H1 (cell line): ENCODE measurements at regions not wholly inside any gene's neighbourhood (a gene's known extent, or its start where the extent isn't known, plus 50 kb on each side); places are given as distances from the start of the nearest gene placed in this dataset.

Source experiments
- CTCF ChIA-PET: fragments of 300-600 bp; sonication (Branson Sonifier 250); formaldehyde crosslinking; loops from one replicate; lab custom pipeline; 2021; ENCODE audit not compliant: partially characterized antibody; lab: Charles Lee
- POLR2A ChIA-PET: fragments of 300-600 bp; sonication (Branson Sonifier 250); formaldehyde crosslinking; loops from one replicate; lab custom pipeline; 2021; ENCODE audit warnings: inconsistent platforms; ENCODE audit not compliant: partially characterized antibody; lab: Charles Lee
- DNase-seq, 2 experiments: peaks; one replicate each; pipeline versions ENCODE4 v3.0.0 to v3.0.0-alpha.2; 2010 to 2022; ENCODE audit warnings: low spot score in 2 of 2, low read depth in 1 of 2, mixed read lengths in 1 of 2
- FAIRE-seq: peaks from 2 replicates; lab custom pipeline; 2011; peaks lifted over from hg19 to GRCh38; lab: Jason Lieb, UNC
- H2AFZ ChIP-seq: 2 replicates; pipeline ENCODE4 v1.8.1; 2012; ENCODE audit warnings: low read length, inconsistent platforms
- H2AK5ac ChIP-seq: 2 replicates; pipeline ENCODE4 v1.6.1; 2013; ENCODE audit warnings: low read depth, low read length
- H2BK120ac ChIP-seq: replicated peaks from 2 replicates; pipeline ENCODE3; 2013; ENCODE audit warnings: low read depth, low read length, inconsistent platforms
- H2BK12ac ChIP-seq: 2 replicates; pipeline ENCODE4 v1.6.1; 2013; ENCODE audit warnings: low read depth, low read length
- H2BK15ac ChIP-seq: 2 replicates; pipeline ENCODE4 v1.6.1; 2013; ENCODE audit warnings: low read length
- H2BK20ac ChIP-seq: 2 replicates; pipeline ENCODE4 v1.6.1; 2013; ENCODE audit warnings: low read length
- H2BK5ac ChIP-seq: 2 replicates; pipeline ENCODE4 v1.6.1; 2013; ENCODE audit warnings: low read depth, low read length
- H3K14ac ChIP-seq: 2 replicates; pipeline ENCODE4 v1.6.1; 2013; ENCODE audit warnings: inconsistent platforms; ENCODE audit not compliant: insufficient read length
- H3K18ac ChIP-seq: 2 replicates; pipeline ENCODE4 v1.6.1; 2013; ENCODE audit warnings: low read length; ENCODE audit errors: extremely low read depth
- H3K23ac ChIP-seq: 2 replicates; pipeline ENCODE4 v1.6.1; 2013; ENCODE audit warnings: inconsistent platforms; ENCODE audit not compliant: insufficient read length
- H3K23me2 ChIP-seq: 2 replicates; pipeline ENCODE4 v1.6.1; 2013; ENCODE audit warnings: low read depth, low read length
- H3K27ac ChIP-seq: 2 replicates; pipeline ENCODE4 v1.6.1; 2011; ENCODE audit warnings: low read depth, low read length, inconsistent platforms
- H3K27me3 ChIP-seq, 4 experiments: replicated peaks in 1 of 4; 1 replicate in 1 of 4; 2 replicates in 3 of 4; pipeline versions ENCODE4 v1.6.1 to v1.8.1; 2011 to 2013; ENCODE audit warnings: low read length in 3 of 4, mild to moderate bottlenecking in 3 of 4, inconsistent platforms in 2 of 4, mixed read lengths in 2 of 4, moderate library complexity in 1 of 4; ENCODE audit not compliant: control insufficient read depth in 3 of 4, insufficient read depth in 3 of 4; ENCODE audit errors: extremely low read depth in 1 of 4
- H3K36me3 ChIP-seq, 4 experiments: 2 replicates each; pipeline versions ENCODE4 v1.6.1 to v1.8.1; 2011 to 2013; ENCODE audit warnings: mild to moderate bottlenecking in 4 of 4, low read length in 3 of 4, moderate library complexity in 2 of 4, control low read depth in 1 of 4, inconsistent platforms in 1 of 4; ENCODE audit not compliant: insufficient read depth in 4 of 4, control insufficient read depth in 2 of 4
- H3K4ac ChIP-seq: replicated peaks from 2 replicates; pipeline ENCODE3; 2013; ENCODE audit warnings: low read length, low read depth, mixed read lengths, inconsistent platforms; ENCODE audit not compliant: insufficient read length
- H3K4me1 ChIP-seq, 4 experiments: replicated peaks in 1 of 4; 1 replicate in 1 of 4; 2 replicates in 3 of 4; pipeline versions ENCODE4 v1.6.1 to v1.8.1; 2011 to 2013; ENCODE audit warnings: low read length in 3 of 4, inconsistent platforms in 2 of 4, mixed read lengths in 1 of 4; ENCODE audit not compliant: insufficient read depth in 4 of 4, control insufficient read depth in 3 of 4
- H3K4me2 ChIP-seq, 2 experiments: 2 replicates each; pipeline versions ENCODE4 v1.6.1 to v1.8.1; 2011 to 2013; ENCODE audit warnings: low read depth in 2 of 2, low read length in 2 of 2, control low read depth in 1 of 2, inconsistent platforms in 1 of 2, mild to moderate bottlenecking in 1 of 2; ENCODE audit not compliant: insufficient read depth in 1 of 2
- H3K4me3 ChIP-seq, 4 experiments: fragments of 200-600, 300-600 bp in 1 of 4; sonication (generic), shearing (Covaris generic), sonication (Bioruptor Twin) in 1 of 4; 2 replicates each; pipeline versions ENCODE4 v1.5.1 to v1.8.1; 2011 to 2016; ENCODE audit warnings: low read length in 4 of 4, low read depth in 3 of 4, control low read depth in 2 of 4, inconsistent platforms in 2 of 4, mild to moderate bottlenecking in 2 of 4, mixed read lengths in 1 of 4, moderate library complexity in 1 of 4; ENCODE audit not compliant: insufficient read depth in 2 of 4; ENCODE audit errors: extremely low read depth in 1 of 4
- H3K56ac ChIP-seq: replicated peaks from 2 replicates; pipeline ENCODE3; 2013; ENCODE audit warnings: low read depth, mild to moderate bottlenecking, mixed read lengths, low read length, inconsistent platforms; ENCODE audit not compliant: insufficient read length
- H3K79me1 ChIP-seq: 2 replicates; pipeline ENCODE4 v1.6.1; 2013; ENCODE audit warnings: low read depth, low read length, control low read depth
- H3K79me2 ChIP-seq, 2 experiments: 2 replicates each; pipeline versions ENCODE4 v1.6.1 to v1.8.1; 2012 to 2013; ENCODE audit warnings: low read length in 2 of 2, mild to moderate bottlenecking in 2 of 2, inconsistent platforms in 1 of 2; ENCODE audit not compliant: insufficient read depth in 2 of 2, control insufficient read depth in 1 of 2
- H3K9ac ChIP-seq, 4 experiments: replicated peaks in 1 of 4; 1 replicate in 1 of 4; 2 replicates in 3 of 4; pipeline versions ENCODE4 v1.6.1 to v1.8.1; 2011 to 2013; ENCODE audit warnings: low read depth in 3 of 4, low read length in 3 of 4, control low read depth in 2 of 4, mild to moderate bottlenecking in 2 of 4, moderate library complexity in 2 of 4, inconsistent platforms in 1 of 4; ENCODE audit errors: extremely low read depth in 1 of 4
- H3K9me3 ChIP-seq, 2 experiments: 2 replicates each; pipeline versions ENCODE4 v1.6.1 to v1.8.1; 2012 to 2013; ENCODE audit warnings: mild to moderate bottlenecking in 2 of 2, moderate library complexity in 2 of 2, control low read depth in 1 of 2, inconsistent platforms in 1 of 2, low read depth in 1 of 2, low read length in 1 of 2, mixed read lengths in 1 of 2; ENCODE audit not compliant: insufficient read depth in 2 of 2
- H4K20me1 ChIP-seq, 2 experiments: replicated peaks in 1 of 2; 2 replicates each; pipeline versions ENCODE3 to v1.8.1; 2011 to 2013; ENCODE audit warnings: inconsistent platforms in 2 of 2, low read length in 2 of 2, mild to moderate bottlenecking in 1 of 2; ENCODE audit not compliant: insufficient read depth in 2 of 2, control insufficient read depth in 1 of 2
- H4K5ac ChIP-seq: 2 replicates; pipeline ENCODE4 v1.6.1; 2013; ENCODE audit warnings: low read length, low read depth, mixed read lengths, inconsistent platforms; ENCODE audit not compliant: insufficient read length
- H4K8ac ChIP-seq: 2 replicates; pipeline ENCODE4 v1.8.0; 2013; ENCODE audit warnings: mild to moderate bottlenecking, moderate library complexity, low read length, inconsistent platforms; ENCODE audit not compliant: insufficient read depth; ENCODE audit errors: extremely low read depth
- H4K91ac ChIP-seq: replicated peaks from 2 replicates; pipeline ENCODE3; 2013; ENCODE audit warnings: low read length, mixed read lengths, inconsistent platforms; ENCODE audit not compliant: insufficient read length
- ATF2 ChIP-seq: IDR thresholded peaks from 2 replicates; pipeline ENCODE4 v1.6.1; 2012; ENCODE audit warnings: low read length, inconsistent platforms
- CREB1 ChIP-seq: IDR thresholded peaks from 2 replicates; pipeline ENCODE4 v1.6.1; 2012; ENCODE audit warnings: inconsistent platforms
- CTCF ChIP-seq, 3 experiments: IDR thresholded peaks; 1 replicate in 2 of 3; 2 replicates in 1 of 3; pipeline versions ENCODE4 v1.5.1 to v1.6.1; 2011; ENCODE audit warnings: low read length in 3 of 3, mild to moderate bottlenecking in 3 of 3, inconsistent platforms in 2 of 3, low read depth in 1 of 3, moderate library complexity in 1 of 3; ENCODE audit not compliant: insufficient read depth in 1 of 3; ENCODE audit errors: control extremely low read depth in 1 of 3
- EZH2 ChIP-seq: fragments of 200-600 bp; sonication (generic); IDR thresholded peaks from 2 replicates; pipeline ENCODE4 v1.7.1; 2012; ENCODE audit warnings: low read depth, mild to moderate bottlenecking, moderate library complexity, low read length, inconsistent platforms; ENCODE audit not compliant: severe bottlenecking
- NANOG ChIP-seq: IDR thresholded peaks from 2 replicates; pipeline ENCODE4 v1.6.1; 2011; ENCODE audit warnings: low read length, low read depth, mild to moderate bottlenecking, inconsistent platforms; ENCODE audit not compliant: insufficient read depth, poor library complexity, severe bottlenecking
- PHF8 ChIP-seq: fragments of 200-600 bp; sonication (generic); conservative IDR thresholded peaks from 2 replicates; pipeline ENCODE4 v1.7.1; 2012; ENCODE audit warnings: low read depth, mild to moderate bottlenecking, inconsistent platforms, low read length, moderate library complexity
- TAF7 ChIP-seq: optimal IDR thresholded peaks from 2 replicates; pipeline ENCODE3; 2011; ENCODE audit warnings: low read depth, mild to moderate bottlenecking, inconsistent platforms, low read length, moderate library complexity, borderline replicate concordance
- WGBS, 2 experiments: shearing (Covaris generic) in 1 of 2; methylation state at CpG; one replicate each; pipeline versions ENCODE4 v1.1.6 to v1.1.7; 2013 to 2015; ENCODE audit warnings: low lambda C conversion rate in 2 of 2, mixed read lengths in 2 of 2, inconsistent platforms in 1 of 2, low coverage in 1 of 2, missing lambda C conversion rate in 1 of 2; ENCODE audit not compliant: insufficient replicate concordance in 2 of 2, insufficient coverage in 1 of 2, insufficient read length in 1 of 2; ENCODE audit errors: extremely low coverage in 1 of 2, missing lambda C conversion rate in 1 of 2; 5-methylcytosine and 5-hydroxymethylcytosine counted together

GRCh38 chr12:47558625-47559345, 147.0 kb downstream of the RPAP3 start:
- WGBS, 2 experiments, result 75% methylated on average over 5 of the region's 5 CpGs; no CpG with 5 or more reads in 1 of the 2 experiments
- no peak overlapping the region for H3K27ac ChIP-seq
- CTCF ChIA-PET, result interaction anchor here (1.4 kb wide), 2 partner anchors 15 to 17 kb away, joined by 3 to 4 read pairs; no protein-coding TSS in a partner anchor
- TF ChIP-seq ATF2 (no peak), CREB1 (no peak), CTCF (IDR thresholded peaks at IDR 0.05; ENCODE audit: control extremely low read depth in 1 of 3, insufficient read depth in 1 of 3, low read depth in 1 of 3, low read length in 3 of 3) (no peak), TAF7 (no peak), PHF8 (no peak), NANOG (no peak), EZH2 (no peak)

More at GRCh38 chr12:47558625-47559345, 147.0 kb downstream of the RPAP3 start:
- no peak overlapping the region for H2BK120ac ChIP-seq
- no peaks in the 10 kb centered on the region for H3K79me2 ChIP-seq
- H2AFZ ChIP-seq, result no peak overlapping the region
- H3K4ac ChIP-seq, result no peak overlapping the region
- H4K20me1 ChIP-seq, result no peaks in the 10 kb centered on the region
- DNase-seq, result no peak
- POLR2A ChIA-PET, result no interaction called here
- no peaks in the 10 kb centered on the region; a peak in 2 of 8 replicates for H3K36me3 ChIP-seq
- no peak overlapping the region for H4K5ac ChIP-seq
- no peak overlapping the region for H3K9ac ChIP-seq
- no peak overlapping the region for H3K18ac ChIP-seq
- no peak overlapping the region for H3K4me3 ChIP-seq
- H2BK5ac ChIP-seq, result no peak overlapping the region
- H3K23ac ChIP-seq, result no peak overlapping the region
- H3K79me1 ChIP-seq, result no peaks in the 10 kb centered on the region
- H2BK12ac ChIP-seq, result no peak overlapping the region
- H3K4me1 ChIP-seq, result peaks cover 0 to 3% (median 0%) of the 10 kb centered on the region in 4 experiments; a peak in 1 of 7 replicates
- H3K27me3 ChIP-seq, result no peaks in the 10 kb centered on the region
- no peak overlapping the region for H3K56ac ChIP-seq
- H4K8ac ChIP-seq, result no peak overlapping the region
- no peak overlapping the region for H3K4me2 ChIP-seq
- H4K91ac ChIP-seq, result no peak overlapping the region
- no peaks in the 10 kb centered on the region; the same call in 1 of the 2 replicates for H3K23me2 ChIP-seq
- no peak overlapping the region for H3K14ac ChIP-seq
- H2BK20ac ChIP-seq, result no peak overlapping the region
- no peak overlapping the region for H2AK5ac ChIP-seq
- H3K9me3 ChIP-seq, result peaks cover 4 to 5% of the 10 kb centered on the region in 2 experiments; a peak in 3 of 4 replicates
- H2BK15ac ChIP-seq, result no peak overlapping the region
- FAIRE-seq, result no peak
